IMR-90 (cell line): ENCODE measurements at regions not wholly inside any gene's neighbourhood (a gene's known extent, or its start where the extent isn't known, plus 50 kb on each side); places are given as distances from the start of the nearest gene placed in this dataset.
"Not testable (repeated sequence)": the region's sequence is repeated elsewhere in the genome, so short reads cannot be mapped to it uniquely, and the experiment has no call there.

Experiments used
- ATAC-seq: fragments of 200-7000 bp; cut with Tn5 transposase; 2 replicates; pipeline ENCODE4 v1.9.1; 2020; ENCODE audit warnings: low read depth, mild to moderate bottlenecking, moderate library complexity
- BruUV-seq: library from RNA; stranded (reverse); fragments of 400-500 nt; replicated peaks from 2 replicates; lab custom pipeline; 2021; lab: Mats Ljungman, UMichigan
- CTCF ChIA-PET: fragments of 300-600 bp; formaldehyde crosslinking; extraction: SDS; loops from one replicate; lab custom pipeline; 2021; ENCODE audit warnings: antibody characterized with exemption; lab: Yijun Ruan, JAX
- POLR2A ChIA-PET: fragments of 300-600 bp; sonication (Branson Sonifier 250); formaldehyde crosslinking; loops from one replicate; lab custom pipeline; 2022; ENCODE audit warnings: antibody characterized with exemption; ENCODE audit not compliant: unreplicated experiment; lab: Charles Lee
- DNase-seq: peaks from one replicate; pipeline ENCODE4 v3.0.0; 2013
- H2AFZ ChIP-seq: replicated peaks from 2 replicates; pipeline ENCODE3; 2013; ENCODE audit warnings: low read length, mild to moderate bottlenecking; ENCODE audit not compliant: poor library complexity
- H2AK5ac ChIP-seq: 2 replicates; pipeline ENCODE4 v1.6.1; 2013; ENCODE audit warnings: low read depth, low read length, inconsistent platforms
- H2AK9ac ChIP-seq: replicated peaks from 2 replicates; pipeline ENCODE3; 2013; ENCODE audit warnings: mild to moderate bottlenecking, low read depth, low read length, moderate library complexity; ENCODE audit not compliant: poor library complexity
- H2BK120ac ChIP-seq: 2 replicates; pipeline ENCODE4 v1.6.1; 2013; ENCODE audit warnings: low read depth, low read length, inconsistent platforms
- H2BK15ac ChIP-seq: 3 replicates; pipeline ENCODE4 v1.6.1; 2013; ENCODE audit warnings: low read depth, low read length, inconsistent platforms
- H2BK20ac ChIP-seq: 2 replicates; pipeline ENCODE4 v1.6.1; 2013; ENCODE audit warnings: low read depth, mild to moderate bottlenecking, inconsistent platforms, low read length, moderate library complexity
- H2BK5ac ChIP-seq: 2 replicates; pipeline ENCODE4 v1.6.1; 2013; ENCODE audit warnings: mild to moderate bottlenecking, low read depth, low read length, inconsistent platforms; ENCODE audit not compliant: poor library complexity, severe bottlenecking
- H3K14ac ChIP-seq: replicated peaks from 2 replicates; pipeline ENCODE4 v1.6.1; 2013; ENCODE audit warnings: low read depth, low read length, inconsistent platforms
- H3K18ac ChIP-seq: 2 replicates; pipeline ENCODE4 v1.6.1; 2013; ENCODE audit warnings: low read depth, low read length, control low read depth
- H3K23ac ChIP-seq: 2 replicates; pipeline ENCODE4 v1.6.1; 2013; ENCODE audit warnings: low read depth, low read length, inconsistent platforms
- H3K27ac ChIP-seq: 2 replicates; pipeline ENCODE4 v1.5.1; 2013; ENCODE audit warnings: mild to moderate bottlenecking, control low read depth, low read length; ENCODE audit not compliant: insufficient read depth
- H3K27me3 ChIP-seq: 2 replicates; pipeline ENCODE4 v1.6.1; 2013; ENCODE audit warnings: low read length; ENCODE audit not compliant: control insufficient read depth, insufficient read depth
- H3K36me3 ChIP-seq: 2 replicates; pipeline ENCODE4 v1.6.1; 2013; ENCODE audit warnings: low read length, mixed read lengths; ENCODE audit not compliant: control insufficient read depth, insufficient read depth
- H3K4ac ChIP-seq: 2 replicates; pipeline ENCODE4 v1.6.1; 2013; ENCODE audit warnings: low read depth, low read length, inconsistent platforms
- H3K4me1 ChIP-seq: 2 replicates; pipeline ENCODE4 v1.6.1; 2013; ENCODE audit warnings: low read length, mixed read lengths; ENCODE audit not compliant: control insufficient read depth, insufficient read depth
- H3K4me2 ChIP-seq: 2 replicates; pipeline ENCODE4 v1.6.1; 2013; ENCODE audit warnings: low read depth, mild to moderate bottlenecking, control low read depth, low read length, moderate library complexity
- H3K4me3 ChIP-seq: 2 replicates; pipeline ENCODE4 v1.5.1; 2013; ENCODE audit warnings: low read depth, mild to moderate bottlenecking, control low read depth, low read length, moderate library complexity; ENCODE audit not compliant: insufficient read depth
- H3K56ac ChIP-seq: 2 replicates; pipeline ENCODE4 v1.6.1; 2013; ENCODE audit warnings: low read length, inconsistent platforms; ENCODE audit not compliant: insufficient read depth; ENCODE audit errors: extremely low read depth
- H3K79me1 ChIP-seq, 2 experiments: 2 replicates each; pipeline ENCODE4 v1.6.1; 2013; ENCODE audit warnings: low read length in 2 of 2, inconsistent platforms in 1 of 2, low read depth in 1 of 2
- H3K9ac ChIP-seq: 2 replicates; pipeline ENCODE4 v1.6.1; 2013; ENCODE audit warnings: low read depth, low read length, control low read depth
- H3K9me1 ChIP-seq: 2 replicates; pipeline ENCODE4 v1.6.1; 2013; ENCODE audit warnings: low read length, inconsistent platforms; ENCODE audit not compliant: insufficient read depth
- H3K9me3 ChIP-seq: 2 replicates; pipeline ENCODE4 v1.6.1; 2013; ENCODE audit warnings: low read length; ENCODE audit not compliant: control insufficient read depth, insufficient read depth
- H4K20me1 ChIP-seq: 2 replicates; pipeline ENCODE4 v1.6.1; 2013; ENCODE audit warnings: low read length, inconsistent platforms; ENCODE audit not compliant: insufficient read depth
- H4K5ac ChIP-seq: 2 replicates; pipeline ENCODE4 v1.6.1; 2013; ENCODE audit warnings: mild to moderate bottlenecking, low read depth, low read length, control low read depth
- H4K8ac ChIP-seq, 2 experiments: 2 replicates each; pipeline ENCODE4 v1.6.1; 2013; ENCODE audit warnings: low read depth in 2 of 2, low read length in 2 of 2, control low read depth in 1 of 2, inconsistent platforms in 1 of 2
- H4K91ac ChIP-seq: 2 replicates; pipeline ENCODE4 v1.6.1; 2013; ENCODE audit warnings: low read depth, low read length, inconsistent platforms; ENCODE audit not compliant: insufficient read depth
- WGBS, 2 experiments: methylation state at CpG; one replicate each; pipeline versions ENCODE4 v1.1.5 to v1.1.7; 2013; ENCODE audit warnings: missing lambda C conversion rate in 2 of 2; ENCODE audit not compliant: insufficient read length in 1 of 2; ENCODE audit errors: extremely low coverage in 2 of 2; 5-methylcytosine and 5-hydroxymethylcytosine counted together
- dilution Hi-C: fragments of 300-500 bp; cut with HindIII; formaldehyde crosslinking; loops from one replicate; pipeline ENCODE4 v1.14.3; 2018; ENCODE audit warnings: low sequenced_read_pairs; ENCODE audit not compliant: unreplicated experiment
- in situ Hi-C: fragments of 300-500 bp; cut with MboI; formaldehyde crosslinking; loops from 3 replicates; pipeline ENCODE4 v1.14.3; 2019; ENCODE audit warnings: low sequenced_read_pairs, inconsistent platforms, mixed read lengths
- intact Hi-C: fragments of 100-400 bp; cut with micrococcal nuclease; formaldehyde crosslinking; loops from 2 replicates; pipeline ENCODE4 v1.10.0; 2022

DNA sequence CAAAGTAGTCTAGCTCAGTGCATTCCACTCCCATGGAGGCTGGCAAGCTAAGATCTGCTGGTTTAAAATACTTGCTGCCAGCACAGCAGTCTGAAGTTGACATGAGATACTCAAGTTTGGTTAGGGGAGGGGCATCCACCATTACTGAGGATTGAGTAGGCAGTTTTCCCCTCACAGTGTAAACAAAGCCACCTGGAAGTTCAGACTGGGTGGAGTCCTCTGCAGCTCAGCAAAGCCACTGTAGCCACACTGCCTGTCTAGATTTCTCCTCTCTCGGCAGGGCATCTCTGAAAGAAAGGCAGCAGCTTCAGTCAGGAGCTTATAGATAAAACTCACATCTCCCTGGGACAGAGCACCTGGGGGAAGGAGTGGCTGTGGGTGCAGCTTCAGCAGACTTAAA is 377.4 kb upstream of the PRR20A start:
- dilution Hi-C loops, CTCF ChIA-PET, H3K23ac ChIP-seq: not testable (repeated sequence)

More for the DNA sequence above, 377.4 kb upstream of the PRR20A start:
- H2BK5ac ChIP-seq, H2BK20ac ChIP-seq, BruUV-seq, H3K9ac ChIP-seq, H4K5ac ChIP-seq, H2BK15ac ChIP-seq, H3K4me1 ChIP-seq, DNase-seq, H4K20me1 ChIP-seq, H3K18ac ChIP-seq, H3K79me1 ChIP-seq, H4K8ac ChIP-seq, H3K9me3 ChIP-seq, H3K9me1 ChIP-seq, H2AK9ac ChIP-seq, H3K27ac ChIP-seq, H2AFZ ChIP-seq, H2BK120ac ChIP-seq, H3K14ac ChIP-seq, H3K56ac ChIP-seq, POLR2A ChIA-PET, H3K4ac ChIP-seq, ATAC-seq, H4K91ac ChIP-seq, intact Hi-C loops, H3K4me2 ChIP-seq, in situ Hi-C loops, H2AK5ac ChIP-seq, H3K4me3 ChIP-seq, H3K36me3 ChIP-seq, H3K27me3 ChIP-seq: not testable (repeated sequence)
- WGBS, 2 experiments = no CpG with 5 or more reads among the region's 1 CpG
